Peyer's patch (tissue), 4 donors: ENCODE measurements at regions not wholly inside any gene's neighbourhood (a gene's known extent, or its start where the extent isn't known, plus 50 kb on each side); places are given as distances from the start of the nearest gene placed in this dataset.
"Not testable (repeated sequence)": the region's sequence is repeated elsewhere in the genome, so short reads cannot be mapped to it uniquely, and the experiment has no call there.

ENCODE experiments used
- DNase-seq, 3 donors: peaks; one replicate each; pipeline ENCODE4 v3.0.0-alpha.2; 2017 to 2019
- H3K27ac ChIP-seq, 4 donors: fragments of 200-600 bp; sonication (generic); one replicate each; pipeline ENCODE4 v1.5.1; 2016 to 2019
- H3K27me3 ChIP-seq, 2 donors: fragments of 200-600 bp; sonication (generic); one replicate each; pipeline ENCODE4 v1.5.1; 2019
- H3K36me3 ChIP-seq, 3 donors: fragments of 200-600 bp; sonication (generic); one replicate each; pipeline ENCODE4 v1.5.1; 2016 to 2019
- H3K4me1 ChIP-seq, 4 donors: fragments of 200-600 bp; sonication (generic); one replicate each; pipeline ENCODE4 v1.5.1; 2016 to 2019
- H3K4me3 ChIP-seq, 4 donors: fragments of 200-600 bp; sonication (generic); 1 replicate in 3 of 4; 2 replicates in 1 of 4; pipeline ENCODE4 v1.5.1; 2016 to 2019; ENCODE audit warnings: mild to moderate bottlenecking in 1 of 4
- H3K9me3 ChIP-seq, 4 donors: fragments of 200-600 bp; sonication (generic); one replicate each; pipeline ENCODE4 v1.5.1; 2016 to 2019; ENCODE audit warnings: mild to moderate bottlenecking in 1 of 4
- CTCF ChIP-seq, 6 experiments: fragments of 450-650 bp in 4 of 6; fragments of 200-600 bp in 2 of 6; sonication (generic) in 1 of 6; IDR thresholded peaks; one replicate each; pipeline ENCODE4 v1.5.1; 2017 to 2019; ENCODE audit warnings: antibody characterized with exemption in 6 of 6, mild to moderate bottlenecking in 3 of 6, moderate library complexity in 1 of 6
- POLR2A ChIP-seq, 2 donors: fragments of 450-650 bp; IDR thresholded peaks; one replicate each; pipeline ENCODE4 v1.5.1; 2017; ENCODE audit warnings: antibody characterized with exemption in 2 of 2, mild to moderate bottlenecking in 2 of 2, moderate library complexity in 2 of 2

DNA sequence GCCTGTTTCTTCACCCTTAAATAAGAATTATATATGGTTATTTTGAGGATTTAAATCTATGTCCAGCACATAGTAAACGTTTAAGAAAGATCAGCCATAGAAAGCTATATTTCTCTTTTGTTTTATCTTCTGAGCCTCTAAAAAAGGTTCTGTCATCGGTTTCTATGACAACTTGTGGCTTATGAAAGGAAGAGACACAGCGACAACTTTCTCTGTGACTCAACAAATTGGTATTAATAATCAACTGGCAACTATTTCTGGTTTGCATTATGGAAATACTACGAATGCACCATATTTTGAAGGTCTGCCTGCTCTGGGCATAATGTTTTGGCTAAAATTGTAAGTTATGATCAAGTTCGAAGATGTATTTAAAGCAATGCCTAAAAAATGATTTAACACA lies 751.0 kb downstream of the CD109 start:
- H3K36me3 ChIP-seq, result no peaks in the 10 kb centered on the region
- TF ChIP-seq POLR2A (IDR thresholded peaks at IDR 0.05) (no peak), CTCF (IDR thresholded peaks at IDR 0.05) (no peak)

DNA sequence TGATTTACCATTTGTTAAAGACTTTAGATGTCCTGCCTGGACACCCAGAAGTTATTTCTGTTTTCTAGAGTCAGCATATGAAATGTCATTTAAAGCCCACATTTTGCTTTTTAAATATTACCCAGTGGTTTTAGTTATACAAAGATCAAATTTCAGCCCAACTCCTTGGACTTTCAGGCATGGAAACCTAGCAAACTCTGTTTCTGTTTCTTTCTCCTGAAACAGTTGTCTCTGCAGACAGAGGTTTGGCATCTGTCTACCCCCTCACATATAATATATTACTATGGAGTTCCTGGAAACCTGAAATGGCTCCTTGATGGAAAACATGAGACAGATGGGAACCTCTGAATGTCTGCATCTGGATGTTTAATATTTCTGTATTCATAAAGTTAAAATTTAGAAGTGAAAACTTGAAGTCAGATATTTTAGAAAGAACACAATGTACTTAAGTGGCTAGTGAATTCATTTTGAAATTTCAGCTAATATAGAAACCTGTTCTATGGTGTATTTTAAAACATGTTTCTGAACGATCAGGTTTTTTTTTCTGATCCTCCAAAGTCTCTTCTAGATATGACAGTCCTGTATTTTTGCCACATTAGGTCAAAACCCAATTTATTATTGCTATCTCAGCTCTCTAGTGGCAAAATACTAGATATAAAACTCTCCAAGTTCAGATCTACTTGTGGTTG lies 743.3 kb downstream of the CD109 start:
- Histone ChIP-seq H3K36me3 (no peaks in the 10 kb centered on the region), H3K4me1 (no peaks in the 10 kb centered on the region), H3K27me3 (no peaks in the 10 kb centered on the region), H3K4me3 (no peak overlapping the region), H3K9me3 (no peaks in the 10 kb centered on the region), H3K27ac (no peak overlapping the region)
- DNase-seq, result no peak
- TF ChIP-seq CTCF (IDR thresholded peaks at IDR 0.05) (no peak), POLR2A (IDR thresholded peaks at IDR 0.05) (no peak)

More for the DNA sequence above, 751.0 kb downstream of the CD109 start:
- Histone ChIP-seq H3K9me3 (no peaks in the 10 kb centered on the region), H3K4me1 (no peaks in the 10 kb centered on the region), H3K27me3 (no peaks in the 10 kb centered on the region), H3K27ac (no peak overlapping the region), H3K4me3 (no peak overlapping the region)
- no peak for DNase-seq

DNA sequence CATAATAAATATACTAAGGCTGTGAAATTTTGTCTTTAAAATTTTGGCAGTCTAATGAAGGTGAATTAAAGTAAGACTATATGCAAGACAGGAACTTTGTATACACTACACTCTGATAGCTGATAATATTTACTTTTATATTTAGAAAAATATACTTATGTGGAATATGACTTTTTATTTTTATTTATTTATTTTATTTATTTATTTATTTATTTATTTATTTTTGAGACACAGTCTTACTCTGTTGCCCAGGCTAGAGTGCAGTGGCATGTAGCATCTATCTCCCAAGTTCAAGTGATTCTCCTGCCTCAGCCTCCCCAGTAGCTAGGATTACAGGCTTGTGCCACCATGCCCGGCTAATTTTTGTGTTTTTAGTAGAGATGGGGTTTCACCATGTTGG lies 742.4 kb downstream of the CD109 start:
- H3K4me3 ChIP-seq, H3K27me3 ChIP-seq, H3K9me3 ChIP-seq, DNase-seq, H3K4me1 ChIP-seq, H3K36me3 ChIP-seq, H3K27ac ChIP-seq: not testable (repeated sequence)

GRCh38 chr6:74434171-74434570 lies 738.2 kb downstream of the CD109 start:
- no peak overlapping the region for H3K27ac ChIP-seq
- no peak for DNase-seq
- no peak overlapping the region for H3K4me3 ChIP-seq
- H3K36me3 ChIP-seq, result no peaks in the 10 kb centered on the region
- no peaks in the 10 kb centered on the region for H3K27me3 ChIP-seq
- H3K4me1 ChIP-seq, result no peaks in the 10 kb centered on the region
- no peak for TF ChIP-seq CTCF (IDR thresholded peaks at IDR 0.05)
- TF ChIP-seq POLR2A (IDR thresholded peaks at IDR 0.05), result no peak
- no peaks in the 10 kb centered on the region for H3K9me3 ChIP-seq

- TF ChIP-seq POLR2A (IDR thresholded peaks at IDR 0.05) (no peak), CTCF (IDR thresholded peaks at IDR 0.05) (no peak)
- Histone ChIP-seq H3K36me3 (no peaks in the 10 kb centered on the region), H3K27me3 (no peaks in the 10 kb centered on the region), H3K9me3 (no peaks in the 10 kb centered on the region), H3K4me1 (no peaks in the 10 kb centered on the region), H3K4me3 (no peak overlapping the region), H3K27ac (no peak overlapping the region)
- no peak for DNase-seq
Measured at GRCh38 chr6:74431873-74432580, 736.0 kb downstream of the CD109 start.

- H3K36me3 ChIP-seq, result no peaks in the 10 kb centered on the region
- DNase-seq, result peak in 2 of 3 donors; percentile 53 to 64
- TF ChIP-seq CTCF (IDR thresholded peaks at IDR 0.05) (no peak), POLR2A (IDR thresholded peaks at IDR 0.05) (no peak)
- no peaks in the 10 kb centered on the region for H3K4me1 ChIP-seq
- no peaks in the 10 kb centered on the region for H3K9me3 ChIP-seq
- H3K27me3 ChIP-seq, result no peaks in the 10 kb centered on the region
- H3K4me3 ChIP-seq, result no peak overlapping the region
- H3K27ac ChIP-seq, result peak overlapping the region in 3 of 4 donors; percentile 33 to 70 (median 53)
Measured at GRCh38 chr6:74420221-74420620, 724.2 kb downstream of the CD109 start.
